Left cardiac atrium (tissue), 4 donors: ENCODE measurements at regions not wholly inside any gene's neighbourhood (a gene's known extent, or its start where the extent isn't known, plus 50 kb on each side); places are given as distances from the start of the nearest gene placed in this dataset.

Source experiments
- ATAC-seq, 2 donors: fragments of 200-7000 bp; cut with Tn5 transposase; one replicate each; pipeline ENCODE4 v1.9.1; 2020; ENCODE audit warnings: mild to moderate bottlenecking in 2 of 2, moderate library complexity in 2 of 2
- DNase-seq: peaks from one replicate; pipeline ENCODE4 v3.0.0-alpha.2; 2020
- intact Hi-C, 2 donors: fragments of 100-400 bp; cut with DNase I; formaldehyde crosslinking; loops; one replicate each; pipeline versions ENCODE4 v1.14.1 to v1.15.1; 2022 to 2023
- donor health status: DM: no; HTN: yes; CAD: no.
- donor health status: DM: no; HTN: yes; CAD: no; lungs with severe emphysema.
- donor health status: DM: yes; HTN: yes; CAD: no.
- donor health status: Dilated cardiomyopathy.

- intact Hi-C loops, result no loop called here
- DNase-seq, result no peak
- ATAC-seq, result no peak
Observed at GRCh38 chr22:49100316-49100715, 727.4 kb downstream of the BRD1 start.

- ATAC-seq (peak in 1 of 2 donors; percentile 36), DNase-seq (peak; percentile 62)
- intact Hi-C loops, result loop anchor here in 1 of 2 donors (10.0 kb wide), 1 partner anchor 45 kb away; no protein-coding TSS in a partner anchor
Observed at GRCh38 chr22:49099496-49100124, 728.1 kb downstream of the BRD1 start.

- intact Hi-C loops, result loop anchor here in 1 of 2 donors (10.0 kb wide), 1 partner anchor 46 kb away; no protein-coding TSS in a partner anchor
- DNase-seq (no peak), ATAC-seq (no peak)
Observed at GRCh38 chr22:49099089-49099488, 728.6 kb downstream of the BRD1 start.

- intact Hi-C loops, result loop anchor here in 1 of 2 donors (10.0 kb wide), 1 partner anchor 47 kb away; no protein-coding TSS in a partner anchor
- DNase-seq (peak; percentile 39), ATAC-seq (peak in 1 of 2 donors; percentile 69)
Observed at GRCh38 chr22:49097966-49098365, 729.7 kb downstream of the BRD1 start.

- ATAC-seq, result no peak
- no peak for DNase-seq
- intact Hi-C loops, result loop anchor here in 1 of 2 donors (10.0 kb wide), 1 partner anchor 47 kb away; no protein-coding TSS in a partner anchor
Observed at GRCh38 chr22:49097171-49097925, 730.3 kb downstream of the BRD1 start.

- intact Hi-C loops, result loop anchor here in 1 of 2 donors (10.0 kb wide), 1 partner anchor 48 kb away; no protein-coding TSS in a partner anchor
- ATAC-seq (no peak), DNase-seq (no peak)
Observed at GRCh38 chr22:49096476-49096875, 731.2 kb downstream of the BRD1 start.

- DNase-seq (peak; percentile 16), ATAC-seq (no peak)
- intact Hi-C loops, result loop anchor here in 1 of 2 donors (10.0 kb wide), 1 partner anchor 49 kb away; no protein-coding TSS in a partner anchor
Observed at GRCh38 chr22:49095366-49095765, 732.3 kb downstream of the BRD1 start.

GRCh38 chr22:49094858-49095257, 732.8 kb downstream of the BRD1 start:
- no peak for ATAC-seq
- DNase-seq, result peak; percentile 10
- intact Hi-C loops, result loop anchor here in 1 of 2 donors (10.0 kb wide), 1 partner anchor 50 kb away; no protein-coding TSS in a partner anchor

GRCh38 chr22:49094151-49094550, 733.5 kb downstream of the BRD1 start:
- DNase-seq (peak; percentile 7), ATAC-seq (no peak)
- intact Hi-C loops, result loop anchor here in 1 of 2 donors (10.0 kb wide), 1 partner anchor 51 kb away; no protein-coding TSS in a partner anchor

GRCh38 chr22:49093192-49093880, 734.3 kb downstream of the BRD1 start:
- peak; percentile 7 for DNase-seq
- no peak for ATAC-seq
- intact Hi-C loops, result loop anchor here in 1 of 2 donors (10.0 kb wide), 1 partner anchor 51 kb away; no protein-coding TSS in a partner anchor

- ATAC-seq, result no peak
- intact Hi-C loops, result loop anchor here in 1 of 2 donors (10.0 kb wide), 1 partner anchor 52 kb away; no protein-coding TSS in a partner anchor
- DNase-seq, result no peak
Observed at GRCh38 chr22:49092716-49093115, 735.0 kb downstream of the BRD1 start.

- ATAC-seq (no peak), DNase-seq (no peak)
- intact Hi-C loops, result loop anchor here in 1 of 2 donors (10.0 kb wide), 1 partner anchor 53 kb away; no protein-coding TSS in a partner anchor
Observed at GRCh38 chr22:49091917-49092545, 735.6 kb downstream of the BRD1 start.

GRCh38 chr22:49091451-49091850, 736.2 kb downstream of the BRD1 start:
- DNase-seq (no peak), ATAC-seq (no peak)
- intact Hi-C loops, result loop anchor here in 1 of 2 donors (10.0 kb wide), 1 partner anchor 53 kb away; no protein-coding TSS in a partner anchor

- intact Hi-C loops, result loop anchor here in 1 of 2 donors (10.0 kb wide), 1 partner anchor 54 kb away; no protein-coding TSS in a partner anchor
- no peak for DNase-seq
- no peak for ATAC-seq
Observed at GRCh38 chr22:49090853-49091135, 736.9 kb downstream of the BRD1 start.

- DNase-seq, result no peak
- intact Hi-C loops, result loop anchor here in 1 of 2 donors (10.0 kb wide), 1 partner anchor 55 kb away; no protein-coding TSS in a partner anchor
- ATAC-seq, result no peak
Observed at GRCh38 chr22:49090061-49090852, 737.4 kb downstream of the BRD1 start.

- ATAC-seq (no peak), DNase-seq (peak; percentile 3)
- intact Hi-C loops, result no loop called here
Observed at GRCh38 chr22:49088801-49089791, 738.6 kb downstream of the BRD1 start.
